Endothelial cell of umbilical vein (primary cell): ENCODE measurements at regions not wholly inside any gene's neighbourhood (a gene's known extent, or its start where the extent isn't known, plus 50 kb on each side); places are given as distances from the start of the nearest gene placed in this dataset.
A peak's percentile ranks its signal among the peaks of the same experiment; 100 is the strongest.

Source experiments
- BruUV-seq: library from RNA; stranded (reverse); fragments of 400-500 nt; replicated peaks from 2 replicates; lab custom pipeline; 2021; lab: Mats Ljungman, UMichigan
- CTCF ChIA-PET: fragments of 300-600, 350-600 bp; sonication (Branson Sonifier 250); formaldehyde crosslinking; loops from one replicate; lab custom pipeline; 2021; ENCODE audit warnings: antibody characterized with exemption, inconsistent platforms; lab: Charles Lee
- POLR2A ChIA-PET: fragments of 300-600, 350-600 bp; sonication (Branson Sonifier 250); formaldehyde crosslinking; loops from one replicate; lab custom pipeline; 2021; ENCODE audit warnings: antibody characterized with exemption, inconsistent platforms; lab: Charles Lee
- DNase-seq: peaks from one replicate; pipeline ENCODE4 v3.0.0-alpha.2; 2011; ENCODE audit warnings: low read depth, low spot score
- FAIRE-seq: peaks from 2 replicates; lab custom pipeline; 2011; peaks lifted over from hg19 to GRCh38; lab: Jason Lieb, UNC
- H2AFZ ChIP-seq: 2 replicates; pipeline ENCODE4 v1.6.0; 2012; ENCODE audit warnings: low read depth, low read length, control low read depth, inconsistent platforms
- H3K27ac ChIP-seq: 2 replicates; pipeline ENCODE4 v1.5.1; 2011; ENCODE audit warnings: low read depth, mild to moderate bottlenecking, control low read depth, low read length, moderate library complexity; ENCODE audit not compliant: insufficient read depth
- H3K27me3 ChIP-seq, 2 experiments: 2 replicates each; pipeline versions ENCODE4 v1.6.0 to v1.6.1; 2011; ENCODE audit warnings: low read length in 2 of 2, mixed read lengths in 1 of 2; ENCODE audit not compliant: control insufficient read depth in 2 of 2, insufficient read depth in 2 of 2
- H3K36me3 ChIP-seq, 2 experiments: 2 replicates in 1 of 2; 3 replicates in 1 of 2; pipeline ENCODE4 v1.5.1; 2011; ENCODE audit warnings: low read length in 2 of 2, mild to moderate bottlenecking in 1 of 2, moderate library complexity in 1 of 2; ENCODE audit not compliant: control insufficient read depth in 2 of 2, insufficient read depth in 2 of 2; ENCODE audit errors: extremely low read depth in 1 of 2
- H3K4me1 ChIP-seq: 3 replicates; pipeline ENCODE4 v1.5.1; 2011; ENCODE audit warnings: mild to moderate bottlenecking, low read length; ENCODE audit not compliant: control insufficient read depth, insufficient read depth; ENCODE audit errors: extremely low read depth
- H3K4me2 ChIP-seq: 2 replicates; pipeline ENCODE4 v1.6.1; 2011; ENCODE audit warnings: low read length, control low read depth, mixed read lengths; ENCODE audit not compliant: insufficient read depth
- H3K4me3 ChIP-seq, 3 experiments: fragments of 200-600 bp in 1 of 3; sonication (generic), shearing (Covaris generic) in 1 of 3; replicated peaks in 1 of 3; 2 replicates each; pipeline ENCODE4 v1.5.1; 2011 to 2016; ENCODE audit warnings: control low read depth in 3 of 3, low read length in 3 of 3, mild to moderate bottlenecking in 2 of 3, inconsistent platforms in 1 of 3, low read depth in 1 of 3, moderate library complexity in 1 of 3; ENCODE audit not compliant: insufficient read depth in 1 of 3
- H3K79me2 ChIP-seq: 2 replicates; pipeline ENCODE4 v1.6.0; 2012; ENCODE audit warnings: low read length, inconsistent platforms; ENCODE audit not compliant: control insufficient read depth, insufficient read depth
- H3K9ac ChIP-seq: replicated peaks from 2 replicates; pipeline ENCODE3; 2011; ENCODE audit warnings: low read length, control low read depth; ENCODE audit not compliant: insufficient read depth; ENCODE audit errors: extremely low read depth
- H3K9me1 ChIP-seq: replicated peaks from 3 replicates; pipeline ENCODE4 v1.6.0; 2011; ENCODE audit warnings: mild to moderate bottlenecking, low read length; ENCODE audit not compliant: control insufficient read depth, insufficient read depth; ENCODE audit errors: extremely low read depth
- H3K9me3 ChIP-seq: replicated peaks from 2 replicates; pipeline ENCODE4 v1.5.1; 2012; ENCODE audit warnings: low read length, inconsistent platforms; ENCODE audit not compliant: control insufficient read depth, insufficient read depth
- H4K20me1 ChIP-seq: replicated peaks from 2 replicates; pipeline ENCODE3; 2011; ENCODE audit warnings: mild to moderate bottlenecking, low read length; ENCODE audit not compliant: control insufficient read depth, insufficient read depth; ENCODE audit errors: extremely low read depth
- CTCF ChIP-seq, 2 donors: IDR thresholded peaks; 1 replicate in 1 of 2; 2 replicates in 1 of 2; pipeline ENCODE4 v1.5.1; 2011; ENCODE audit warnings: low read length in 2 of 2, mild to moderate bottlenecking in 2 of 2, moderate library complexity in 2 of 2, control low read depth in 1 of 2, inconsistent platforms in 1 of 2, low read depth in 1 of 2; ENCODE audit not compliant: insufficient read depth in 1 of 2; ENCODE audit errors: extremely low read depth in 1 of 2
- EZH2 ChIP-seq: IDR thresholded peaks from 2 replicates; pipeline ENCODE4 v1.6.1; 2012; ENCODE audit warnings: borderline replicate concordance, low read depth, mild to moderate bottlenecking, moderate library complexity, low read length, inconsistent platforms; ENCODE audit not compliant: severe bottlenecking
- FOS ChIP-seq: IDR thresholded peaks from 2 replicates; pipeline ENCODE4 v1.6.1; 2011; ENCODE audit warnings: mild to moderate bottlenecking, low read length, moderate library complexity, borderline replicate concordance; ENCODE audit not compliant: insufficient read depth
- GATA2 ChIP-seq: IDR thresholded peaks from 2 replicates; pipeline ENCODE4 v1.7.0; 2011; ENCODE audit warnings: low read depth, mild to moderate bottlenecking, moderate library complexity, mixed read lengths, low read length; ENCODE audit not compliant: insufficient read length, insufficient read depth
- JUN ChIP-seq: IDR thresholded peaks from 2 replicates; pipeline ENCODE4 v1.6.1; 2011; ENCODE audit warnings: borderline replicate concordance, low read depth; ENCODE audit not compliant: insufficient read length, insufficient read depth
- MAX ChIP-seq: IDR thresholded peaks from 2 replicates; pipeline ENCODE4 v1.6.1; 2011; ENCODE audit not compliant: insufficient read depth, insufficient read length
- MYC ChIP-seq: IDR thresholded peaks from one replicate; pipeline ENCODE4 v1.6.1; 2011; ENCODE audit warnings: mild to moderate bottlenecking, low read depth, low read length
- POLR2A ChIP-seq: IDR thresholded peaks from 2 replicates; pipeline ENCODE4 v1.6.1; 2012; ENCODE audit warnings: low read depth, mild to moderate bottlenecking, control low read depth, low read length
- POLR2AphosphoS5 ChIP-seq: IDR thresholded peaks from 2 replicates; pipeline ENCODE4 v1.6.1; 2012; ENCODE audit warnings: low read depth, mild to moderate bottlenecking, control low read depth, low read length, moderate library complexity; ENCODE audit not compliant: insufficient read depth
- dilution Hi-C: fragments of 300-500 bp; cut with MboI; formaldehyde crosslinking; loops from one replicate; pipeline ENCODE4 v1.15.0; 2019; ENCODE audit warnings: low sequenced_read_pairs; ENCODE audit not compliant: extremely low pct_ligation_motif_present
- intact Hi-C: fragments of 100-400 bp; cut with micrococcal nuclease; formaldehyde crosslinking; loops from one replicate; pipeline ENCODE4 v1.10.0; 2022

GRCh38 chr1:243944429-243945160 is 94.6 kb upstream of the AKT3 start:
- intact Hi-C loops = no loop called here
- FAIRE-seq = no peak

GRCh38 chr1:243943671-243944428 is 93.8 kb upstream of the AKT3 start:
- TF ChIP-seq EZH2 = no peak
- TF ChIP-seq POLR2AphosphoS5 = no peak
- TF ChIP-seq POLR2A = no peak
- no peak for TF ChIP-seq FOS
- no peak for TF ChIP-seq GATA2
- TF ChIP-seq MAX = no peak
- TF ChIP-seq MYC = no peak
- TF ChIP-seq JUN = no peak
- no peak for TF ChIP-seq CTCF (IDR thresholded peaks at IDR 0.05; ENCODE audit: extremely low read depth in 1 of 2, insufficient read depth in 1 of 2, low read depth in 1 of 2, low read length in 2 of 2)
- Histone ChIP-seq H3K36me3 (no peaks in the 10 kb centered on the region), H2AFZ (no peak overlapping the region), H3K9ac (no peak overlapping the region), H4K20me1 (no peaks in the 10 kb centered on the region), H3K79me2 (no peaks in the 10 kb centered on the region), H3K27me3 (no peaks in the 10 kb centered on the region), H3K9me1 (no peaks in the 10 kb centered on the region), H3K27ac (no peak overlapping the region), H3K4me3 (no peak overlapping the region), H3K9me3 (no peaks in the 10 kb centered on the region), H3K4me2 (no peak overlapping the region), H3K4me1 (peaks cover 14% of the 10 kb centered on the region)
- BruUV-seq = no TSS peak
- ChIA-PET CTCF (no interaction called here), POLR2A (no interaction called here)
- DNase-seq = no peak
- intact Hi-C loops (no loop called here), dilution Hi-C loops (no loop called here)
- peak; percentile 26 for FAIRE-seq

More at GRCh38 chr1:243944429-243945160, 94.6 kb upstream of the AKT3 start:
- no TSS peak for BruUV-seq
- Histone ChIP-seq H3K36me3 (no peaks in the 10 kb centered on the region), H3K79me2 (no peaks in the 10 kb centered on the region), H3K27ac (no peak overlapping the region), H2AFZ (no peak overlapping the region), H3K9me3 (no peaks in the 10 kb centered on the region), H4K20me1 (no peaks in the 10 kb centered on the region), H3K4me3 (no peak overlapping the region), H3K9ac (no peak overlapping the region), H3K9me1 (no peaks in the 10 kb centered on the region), H3K4me1 (peaks cover 7% of the 10 kb centered on the region), H3K4me2 (no peak overlapping the region), H3K27me3 (no peaks in the 10 kb centered on the region)
- DNase-seq = peak; percentile 28
- dilution Hi-C loops = no loop called here
- CTCF ChIA-PET = interaction anchor here (2.2 kb wide), 1 partner anchor 19 kb away, joined by 11 read pairs; no protein-coding TSS in a partner anchor
- POLR2A ChIA-PET = no interaction called here
- TF ChIP-seq GATA2 = no peak
- TF ChIP-seq MAX = no peak
